Liver (tissue), 3 donors: ENCODE measurements at regions not wholly inside any gene's neighbourhood (a gene's known extent, or its start where the extent isn't known, plus 50 kb on each side); places are given as distances from the start of the nearest gene placed in this dataset.

ENCODE experiments used
- CTCF ChIP-seq: fragments of 150-350 bp; IDR thresholded peaks from 2 replicates; pipeline ENCODE4 v1.5.1; 2017; ENCODE audit warnings: improper control_type of control experiment, low read depth, low read length; ENCODE audit not compliant: missing input control
- GABPA ChIP-seq, 2 donors: IDR thresholded peaks in 1 of 2; conservative IDR thresholded peaks in 1 of 2; 2 replicates each; pipeline ENCODE4 v1.6.1; 2016; ENCODE audit warnings: antibody characterized with exemption in 2 of 2, mild to moderate bottlenecking in 1 of 2, moderate library complexity in 1 of 2
- JUND ChIP-seq, 2 donors: IDR thresholded peaks; 2 replicates each; pipeline ENCODE4 v1.6.1; 2016; ENCODE audit warnings: antibody characterized with exemption in 2 of 2
- RAD21 ChIP-seq, 2 donors: IDR thresholded peaks; 2 replicates each; pipeline ENCODE4 v1.6.1; 2016; ENCODE audit warnings: antibody characterized with exemption in 2 of 2, mild to moderate bottlenecking in 2 of 2
- TAF1 ChIP-seq: conservative IDR thresholded peaks from 2 replicates; pipeline ENCODE4 v1.6.1; 2016; ENCODE audit warnings: antibody characterized with exemption, mild to moderate bottlenecking
- TF ChIP-seq, protein P1 (sequence below): IDR thresholded peaks from 2 replicates; pipeline ENCODE4 v1.6.1; 2016; ENCODE audit warnings: antibody characterized with exemption
- donor health status: healthy.
- donor health status: healthy.

GRCh38 chr7:54355842-54356241 lies 186.3 kb upstream of the VSTM2A start:
- no peak for TF ChIP-seq CTCF
- TF ChIP-seq RAD21 (IDR thresholded peaks at IDR 0.05), result no peak
- TF ChIP-seq, protein P1, sequence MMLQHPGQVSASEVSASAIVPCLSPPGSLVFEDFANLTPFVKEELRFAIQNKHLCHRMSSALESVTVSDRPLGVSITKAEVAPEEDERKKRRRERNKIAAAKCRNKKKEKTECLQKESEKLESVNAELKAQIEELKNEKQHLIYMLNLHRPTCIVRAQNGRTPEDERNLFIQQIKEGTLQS, result no peak
- no peak for TF ChIP-seq JUND (IDR thresholded peaks at IDR 0.05)
- TF ChIP-seq TAF1, result no peak
- no peak for TF ChIP-seq GABPA (IDR thresholded peaks at IDR 0.05 in 1 of 2, conservative IDR thresholded peaks at IDR 0.05 in 1 of 2)
